ENCODE measurements at regions not wholly inside any gene's neighbourhood (a gene's known extent, or its start where the extent isn't known, plus 50 kb on each side); places are given as distances from the start of the nearest gene placed in this dataset.

DNA sequence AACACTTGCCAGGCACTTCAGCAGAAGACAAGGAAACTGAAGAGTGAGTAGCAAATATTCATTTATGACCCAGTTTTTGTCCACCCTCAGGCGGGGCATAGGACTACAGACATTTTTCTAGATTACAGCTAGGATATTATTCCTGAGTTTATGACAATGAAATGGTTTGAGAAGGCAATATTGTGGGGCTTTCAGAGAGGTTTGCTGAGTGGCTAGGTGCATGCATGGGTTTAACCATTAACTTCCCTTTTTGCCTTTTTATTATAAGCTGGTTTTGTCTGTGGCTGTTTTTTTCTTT lies 104.0 kb upstream of the BCAT1 start:
- Mint-ChIP-seq H3K27me3 (no peaks in the 10 kb centered on the region), H3K9me3 (ENCODE audit: low read depth) (peaks cover 8% of the 10 kb centered on the region), H3K4me3 (ENCODE audit: low read depth) (no peak overlapping the region), H3K36me3 (ENCODE audit: insufficient read depth) (no peaks in the 10 kb centered on the region), H3K4me1 (ENCODE audit: low read depth) (peaks cover 8% of the 10 kb centered on the region), H3K27ac (peak overlapping the region; percentile 76)
- DNase-seq (ENCODE audit: low spot score, unreplicated experiment), result no peak
- no peak for TF ChIP-seq CTCF (IDR thresholded peaks at IDR 0.05; ENCODE audit: unreplicated experiment)

- TF ChIP-seq CTCF (IDR thresholded peaks at IDR 0.05; ENCODE audit: unreplicated experiment), result no peak
- Mint-ChIP-seq H3K4me1 (ENCODE audit: low read depth) (peaks cover 8% of the 10 kb centered on the region), H3K27ac (peak overlapping the region; percentile 76), H3K9me3 (ENCODE audit: low read depth) (peaks cover 11% of the 10 kb centered on the region), H3K36me3 (ENCODE audit: insufficient read depth) (no peaks in the 10 kb centered on the region), H3K4me3 (ENCODE audit: low read depth) (no peak overlapping the region), H3K27me3 (no peaks in the 10 kb centered on the region)
- DNase-seq (ENCODE audit: low spot score, unreplicated experiment), result no peak
Measured at GRCh38 chr12:25052196-25052913, 103.5 kb upstream of the BCAT1 start.

GRCh38 chr12:25051656-25052195 lies 102.8 kb upstream of the BCAT1 start:
- Mint-ChIP-seq H3K4me3 (ENCODE audit: low read depth) (no peak overlapping the region), H3K9me3 (ENCODE audit: low read depth) (peaks cover 16% of the 10 kb centered on the region), H3K36me3 (ENCODE audit: insufficient read depth) (no peaks in the 10 kb centered on the region), H3K27ac (no peak overlapping the region), H3K4me1 (ENCODE audit: low read depth) (peaks cover 8% of the 10 kb centered on the region), H3K27me3 (no peaks in the 10 kb centered on the region)
- DNase-seq (ENCODE audit: low spot score, unreplicated experiment), result no peak
- TF ChIP-seq CTCF (IDR thresholded peaks at IDR 0.05; ENCODE audit: unreplicated experiment), result no peak

DNA sequence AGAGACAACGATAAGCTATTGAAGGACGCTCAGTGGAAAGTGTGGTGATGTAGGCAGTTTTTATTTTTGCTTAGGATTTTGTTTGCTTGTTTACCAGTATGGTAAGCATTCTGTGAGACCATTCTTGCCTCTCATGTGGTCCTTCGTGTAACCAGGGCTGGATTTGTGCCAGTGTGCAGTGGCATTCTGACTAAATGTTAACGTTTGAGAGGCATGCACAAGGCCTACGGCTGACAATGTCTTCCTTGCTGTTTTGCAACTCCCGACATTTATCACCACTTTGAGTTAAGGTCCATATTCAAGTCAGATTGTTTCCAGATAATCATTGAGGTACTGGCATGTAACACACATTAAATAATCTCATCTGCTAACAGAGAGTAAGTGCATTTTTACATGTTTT lies 102.3 kb upstream of the BCAT1 start:
- Mint-ChIP-seq H3K9me3 (ENCODE audit: low read depth) (peaks cover 21% of the 10 kb centered on the region), H3K27me3 (no peaks in the 10 kb centered on the region), H3K27ac (no peak overlapping the region), H3K36me3 (ENCODE audit: insufficient read depth) (no peaks in the 10 kb centered on the region), H3K4me1 (ENCODE audit: low read depth) (peaks cover 8% of the 10 kb centered on the region), H3K4me3 (ENCODE audit: low read depth) (no peak overlapping the region)
- TF ChIP-seq CTCF (IDR thresholded peaks at IDR 0.05; ENCODE audit: unreplicated experiment), result no peak
- DNase-seq (ENCODE audit: low spot score, unreplicated experiment), result no peak

DNA sequence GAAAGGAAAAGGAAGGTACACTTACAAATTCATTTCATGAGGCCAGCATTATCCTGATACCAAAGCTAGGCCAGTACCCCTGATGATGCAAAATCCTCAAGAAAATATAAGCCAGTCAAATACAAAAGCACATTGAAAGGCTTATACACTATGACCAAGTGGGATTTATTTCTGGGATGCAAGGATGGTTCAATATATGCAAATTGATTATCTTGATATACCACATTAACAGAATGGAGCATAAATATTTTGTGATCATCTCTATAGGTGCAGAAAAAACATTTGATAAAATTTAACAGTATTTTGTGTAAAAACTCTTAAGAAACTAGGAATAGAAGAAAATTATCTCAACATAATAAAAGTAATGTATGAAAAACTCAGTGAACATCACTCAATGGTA lies 97.0 kb upstream of the BCAT1 start:
- TF ChIP-seq CTCF (IDR thresholded peaks at IDR 0.05; ENCODE audit: unreplicated experiment), result no peak
- no peak overlapping the region for H3K27ac Mint-ChIP-seq
- no peaks in the 10 kb centered on the region for H3K4me1 Mint-ChIP-seq (ENCODE audit: low read depth)
- no peaks in the 10 kb centered on the region for H3K27me3 Mint-ChIP-seq
- no peak for DNase-seq (ENCODE audit: low spot score, unreplicated experiment)
- no peaks in the 10 kb centered on the region for H3K36me3 Mint-ChIP-seq (ENCODE audit: insufficient read depth)
- no peak overlapping the region for H3K4me3 Mint-ChIP-seq (ENCODE audit: low read depth)
- H3K9me3 Mint-ChIP-seq (ENCODE audit: low read depth), result peaks cover 28% of the 10 kb centered on the region

Measured in progenitor cell of endocrine pancreas (in vitro differentiated cells).